ENCODE measurements at regions not wholly inside any gene's neighbourhood (a gene's known extent, or its start where the extent isn't known, plus 50 kb on each side); places are given as distances from the start of the nearest gene placed in this dataset.

DNA sequence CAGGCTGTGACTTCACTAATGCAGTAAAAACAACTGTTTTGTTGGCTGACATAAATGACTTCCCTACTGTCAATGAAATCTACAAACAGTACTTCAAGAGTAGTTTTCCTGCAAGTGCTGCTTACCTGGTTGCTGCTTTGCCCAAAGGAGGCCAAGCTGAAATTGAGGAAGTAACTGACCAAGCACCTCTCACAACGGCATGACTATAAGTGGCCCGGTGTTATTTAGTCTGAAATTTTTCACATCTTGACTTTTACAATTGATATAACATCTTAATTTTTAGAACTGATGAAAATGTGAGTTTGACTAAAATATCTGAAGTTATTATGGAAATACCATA is 274.9 kb upstream of the NR5A2 start:
- Histone ChIP-seq H2AFZ (ENCODE audit: low read depth, low read length) (no peak overlapping the region), H3K27me3 (ENCODE audit: insufficient read depth, low read depth, low read length) (no peaks in the 10 kb centered on the region), H3K9me2 (ENCODE audit: insufficient read depth, low read length) (no peaks in the 10 kb centered on the region), H3K4me3 (ENCODE audit: low read length) (no peak overlapping the region), H3K9me3 (ENCODE audit: low read length) (no peaks in the 10 kb centered on the region), H3K27ac (ENCODE audit: low read length) (no peak overlapping the region), H3K9ac (ENCODE audit: low read length) (no peak overlapping the region), H3K79me2 (replicated peaks; ENCODE audit: insufficient read depth, low read length) (no peaks in the 10 kb centered on the region), H3K4me2 (ENCODE audit: low read length) (no peak overlapping the region), H3K36me3 (ENCODE audit: insufficient read depth, low read length) (no peaks in the 10 kb centered on the region), H3F3A (ENCODE audit: insufficient read depth, low read length, poor library complexity, severe bottlenecking) (no peaks in the 10 kb centered on the region), H4K20me1 (ENCODE audit: insufficient read depth) (no peaks in the 10 kb centered on the region)
- TF ChIP-seq EZH2 (IDR thresholded peaks at IDR 0.05; ENCODE audit: borderline replicate concordance, insufficient read depth, low read length, poor library complexity, severe bottlenecking) (no peak), SMC3 (conservative IDR thresholded peaks at IDR 0.05; ENCODE audit: poor library complexity) (no peak), TAF1 (IDR thresholded peaks at IDR 0.05; ENCODE audit: low read depth) (no peak), RAD21 (conservative IDR thresholded peaks at IDR 0.05) (no peak), MXI1 (conservative IDR thresholded peaks at IDR 0.05; ENCODE audit: poor library complexity, severe bottlenecking) (no peak), EP300 (conservative IDR thresholded peaks at IDR 0.05; ENCODE audit: poor library complexity, severe bottlenecking) (no peak)
- TF ChIP-seq, protein P1, sequence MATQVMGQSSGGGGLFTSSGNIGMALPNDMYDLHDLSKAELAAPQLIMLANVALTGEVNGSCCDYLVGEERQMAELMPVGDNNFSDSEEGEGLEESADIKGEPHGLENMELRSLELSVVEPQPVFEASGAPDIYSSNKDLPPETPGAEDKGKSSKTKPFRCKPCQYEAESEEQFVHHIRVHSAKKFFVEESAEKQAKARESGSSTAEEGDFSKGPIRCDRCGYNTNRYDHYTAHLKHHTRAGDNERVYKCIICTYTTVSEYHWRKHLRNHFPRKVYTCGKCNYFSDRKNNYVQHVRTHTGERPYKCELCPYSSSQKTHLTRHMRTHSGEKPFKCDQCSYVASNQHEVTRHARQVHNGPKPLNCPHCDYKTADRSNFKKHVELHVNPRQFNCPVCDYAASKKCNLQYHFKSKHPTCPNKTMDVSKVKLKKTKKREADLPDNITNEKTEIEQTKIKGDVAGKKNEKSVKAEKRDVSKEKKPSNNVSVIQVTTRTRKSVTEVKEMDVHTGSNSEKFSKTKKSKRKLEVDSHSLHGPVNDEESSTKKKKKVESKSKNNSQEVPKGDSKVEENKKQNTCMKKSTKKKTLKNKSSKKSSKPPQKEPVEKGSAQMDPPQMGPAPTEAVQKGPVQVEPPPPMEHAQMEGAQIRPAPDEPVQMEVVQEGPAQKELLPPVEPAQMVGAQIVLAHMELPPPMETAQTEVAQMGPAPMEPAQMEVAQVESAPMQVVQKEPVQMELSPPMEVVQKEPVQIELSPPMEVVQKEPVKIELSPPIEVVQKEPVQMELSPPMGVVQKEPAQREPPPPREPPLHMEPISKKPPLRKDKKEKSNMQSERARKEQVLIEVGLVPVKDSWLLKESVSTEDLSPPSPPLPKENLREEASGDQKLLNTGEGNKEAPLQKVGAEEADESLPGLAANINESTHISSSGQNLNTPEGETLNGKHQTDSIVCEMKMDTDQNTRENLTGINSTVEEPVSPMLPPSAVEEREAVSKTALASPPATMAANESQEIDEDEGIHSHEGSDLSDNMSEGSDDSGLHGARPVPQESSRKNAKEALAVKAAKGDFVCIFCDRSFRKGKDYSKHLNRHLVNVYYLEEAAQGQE (IDR thresholded peaks at IDR 0.05; ENCODE audit: borderline replicate concordance) = no peak

DNA sequence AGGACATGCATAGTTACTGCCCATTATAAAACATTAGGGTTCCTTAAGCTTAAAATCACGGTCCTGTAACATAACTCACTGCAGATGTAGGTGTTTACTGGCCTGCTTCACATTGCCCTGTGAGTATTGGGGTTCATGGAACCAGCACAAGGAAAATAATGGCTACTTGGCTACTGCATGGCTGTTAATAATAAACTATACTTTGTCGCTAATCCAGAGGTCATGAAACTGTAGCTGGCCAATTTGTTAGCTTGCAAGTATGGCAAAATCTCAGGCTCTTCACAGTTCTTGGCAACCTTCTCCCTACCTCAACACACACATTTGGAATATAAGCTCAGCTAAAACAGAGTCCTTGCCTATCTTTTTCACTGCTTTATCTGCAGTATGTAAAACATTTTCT is 274.0 kb upstream of the NR5A2 start:
- Histone ChIP-seq H2AFZ (ENCODE audit: low read depth, low read length) (no peak overlapping the region), H3K4me3 (ENCODE audit: low read length) (no peak overlapping the region), H3K9me2 (ENCODE audit: insufficient read depth, low read length) (no peaks in the 10 kb centered on the region), H3F3A (ENCODE audit: insufficient read depth, low read length, poor library complexity, severe bottlenecking) (no peaks in the 10 kb centered on the region), H4K20me1 (ENCODE audit: insufficient read depth) (no peaks in the 10 kb centered on the region), H3K4me2 (ENCODE audit: low read length) (no peak overlapping the region), H3K36me3 (ENCODE audit: insufficient read depth, low read length) (no peaks in the 10 kb centered on the region), H3K27ac (ENCODE audit: low read length) (no peak overlapping the region), H3K9ac (ENCODE audit: low read length) (no peak overlapping the region), H3K9me3 (ENCODE audit: low read length) (no peaks in the 10 kb centered on the region), H3K27me3 (ENCODE audit: insufficient read depth, low read depth, low read length) (no peaks in the 10 kb centered on the region), H3K79me2 (replicated peaks; ENCODE audit: insufficient read depth, low read length) (no peaks in the 10 kb centered on the region)
- TF ChIP-seq MXI1 (conservative IDR thresholded peaks at IDR 0.05; ENCODE audit: poor library complexity, severe bottlenecking) (no peak), POLR2AphosphoS5 (IDR thresholded peaks at IDR 0.05) (no peak), RAD21 (conservative IDR thresholded peaks at IDR 0.05) (no peak)
- TF ChIP-seq, protein P1 (IDR thresholded peaks at IDR 0.05; ENCODE audit: borderline replicate concordance) = no peak
- TF ChIP-seq, protein P2, sequence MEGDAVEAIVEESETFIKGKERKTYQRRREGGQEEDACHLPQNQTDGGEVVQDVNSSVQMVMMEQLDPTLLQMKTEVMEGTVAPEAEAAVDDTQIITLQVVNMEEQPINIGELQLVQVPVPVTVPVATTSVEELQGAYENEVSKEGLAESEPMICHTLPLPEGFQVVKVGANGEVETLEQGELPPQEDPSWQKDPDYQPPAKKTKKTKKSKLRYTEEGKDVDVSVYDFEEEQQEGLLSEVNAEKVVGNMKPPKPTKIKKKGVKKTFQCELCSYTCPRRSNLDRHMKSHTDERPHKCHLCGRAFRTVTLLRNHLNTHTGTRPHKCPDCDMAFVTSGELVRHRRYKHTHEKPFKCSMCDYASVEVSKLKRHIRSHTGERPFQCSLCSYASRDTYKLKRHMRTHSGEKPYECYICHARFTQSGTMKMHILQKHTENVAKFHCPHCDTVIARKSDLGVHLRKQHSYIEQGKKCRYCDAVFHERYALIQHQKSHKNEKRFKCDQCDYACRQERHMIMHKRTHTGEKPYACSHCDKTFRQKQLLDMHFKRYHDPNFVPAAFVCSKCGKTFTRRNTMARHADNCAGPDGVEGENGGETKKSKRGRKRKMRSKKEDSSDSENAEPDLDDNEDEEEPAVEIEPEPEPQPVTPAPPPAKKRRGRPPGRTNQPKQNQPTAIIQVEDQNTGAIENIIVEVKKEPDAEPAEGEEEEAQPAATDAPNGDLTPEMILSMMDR (IDR thresholded peaks at IDR 0.05; ENCODE audit: poor library complexity, severe bottlenecking) = no peak

Measured in neural cell (in vitro differentiated cells).